ENCODE measurements at regions not wholly inside any gene's neighbourhood (a gene's known extent, or its start where the extent isn't known, plus 50 kb on each side); places are given as distances from the start of the nearest gene placed in this dataset.
"Not testable (repeated sequence)": the region's sequence is repeated elsewhere in the genome, so short reads cannot be mapped to it uniquely, and the experiment has no call there.

GRCh38 chr4:72666910-72667309 lies 97.9 kb upstream of the ADAMTS3 start:
- DNase-seq: no peak

GRCh38 chr4:72665171-72665968 lies 96.3 kb upstream of the ADAMTS3 start:
- no peak for DNase-seq

GRCh38 chr4:72663828-72664227 lies 94.8 kb upstream of the ADAMTS3 start:
- no peak for DNase-seq

- DNase-seq: no peak
Observed at GRCh38 chr4:72661830-72662229, 92.8 kb upstream of the ADAMTS3 start.

- DNase-seq: no peak
Observed at GRCh38 chr4:72641611-72642010, 72.6 kb upstream of the ADAMTS3 start.

- DNase-seq: not testable (repeated sequence)
Observed at GRCh38 chr4:72636866-72637265, 67.8 kb upstream of the ADAMTS3 start.

- not testable (repeated sequence) for DNase-seq
Observed at GRCh38 chr4:72635931-72636330, 66.9 kb upstream of the ADAMTS3 start.

- DNase-seq: not testable (repeated sequence)
Observed at GRCh38 chr4:72632253-72632652, 63.2 kb upstream of the ADAMTS3 start.

GRCh38 chr4:72631296-72631695 lies 62.3 kb upstream of the ADAMTS3 start:
- no peak for DNase-seq

GRCh38 chr4:72629540-72629939 lies 60.5 kb upstream of the ADAMTS3 start:
- DNase-seq: no peak

GRCh38 chr4:72627723-72628122 lies 58.7 kb upstream of the ADAMTS3 start:
- DNase-seq: no peak
